ENCODE measurements at regions not wholly inside any gene's neighbourhood (a gene's known extent, or its start where the extent isn't known, plus 50 kb on each side); places are given as distances from the start of the nearest gene placed in this dataset.

GRCh38 chr17:6177941-6178694 lies 107.9 kb downstream of the WSCD1 start:
- no peak overlapping the region for H3K9ac ChIP-seq (ENCODE audit: low read depth in 1 of 2, low read length in 2 of 2)
- no peak overlapping the region for H3K4me3 ChIP-seq (ENCODE audit: low read length in 2 of 2)
- no peaks in the 10 kb centered on the region for H3K36me3 ChIP-seq (ENCODE audit: control insufficient read depth in 2 of 2, insufficient read depth in 2 of 2, low read length in 2 of 2)
- H3K4me1 ChIP-seq (ENCODE audit: control insufficient read depth in 2 of 2, insufficient read depth in 2 of 2, low read length in 2 of 2) = no peaks in the 10 kb centered on the region
- no peaks in the 10 kb centered on the region for H3K9me3 ChIP-seq (ENCODE audit: control insufficient read depth in 2 of 2, low read length in 2 of 2)
- H3K27me3 ChIP-seq (ENCODE audit: control insufficient read depth in 2 of 2, insufficient read depth in 2 of 2, low read length in 2 of 2) = no peaks in the 10 kb centered on the region
- no peak overlapping the region for H3K27ac ChIP-seq (ENCODE audit: low read depth in 2 of 2, low read length in 2 of 2)
